Neural cell (in vitro differentiated cells): ENCODE measurements at regions not wholly inside any gene's neighbourhood (a gene's known extent, or its start where the extent isn't known, plus 50 kb on each side); places are given as distances from the start of the nearest gene placed in this dataset.

Experiments
- EP300 ChIP-seq: fragments of 450-650 bp; conservative IDR thresholded peaks from 2 replicates; pipeline ENCODE4 v1.6.1; 2014; ENCODE audit warnings: antibody characterized with exemption, mild to moderate bottlenecking, moderate library complexity; ENCODE audit not compliant: poor library complexity, severe bottlenecking
- SMC3 ChIP-seq: fragments of 450-650 bp; conservative IDR thresholded peaks from 2 replicates; pipeline ENCODE4 v1.6.1; 2014; ENCODE audit warnings: antibody characterized with exemption, mild to moderate bottlenecking, moderate library complexity; ENCODE audit not compliant: poor library complexity
- TF ChIP-seq, protein P1 (sequence below): fragments of 450-650 bp; IDR thresholded peaks from 2 replicates; pipeline ENCODE4 v1.5.1; 2014; ENCODE audit warnings: antibody characterized with exemption, mild to moderate bottlenecking, moderate library complexity; ENCODE audit not compliant: poor library complexity, severe bottlenecking

DNA sequence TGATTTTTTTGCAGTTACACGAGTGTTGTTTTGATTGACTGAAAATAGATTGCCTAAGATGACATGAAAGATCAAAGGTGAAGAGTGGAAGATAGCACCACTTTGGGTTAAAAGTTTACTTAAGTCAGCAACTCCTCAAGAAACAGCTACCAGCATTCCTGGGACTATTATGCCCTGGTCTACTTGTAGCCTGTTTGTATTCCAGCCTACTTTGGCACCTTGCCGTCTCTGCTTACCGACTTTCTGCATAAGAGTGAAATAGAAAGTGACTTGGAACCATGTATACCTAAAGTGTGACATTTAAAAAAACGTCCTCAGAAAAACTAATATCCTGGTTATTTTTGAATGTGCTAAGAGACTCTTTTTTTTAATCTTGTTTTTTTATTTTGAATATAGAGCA is 631.5 kb upstream of the PTBP2 start:
- no peak for TF ChIP-seq SMC3
- TF ChIP-seq, protein P1, sequence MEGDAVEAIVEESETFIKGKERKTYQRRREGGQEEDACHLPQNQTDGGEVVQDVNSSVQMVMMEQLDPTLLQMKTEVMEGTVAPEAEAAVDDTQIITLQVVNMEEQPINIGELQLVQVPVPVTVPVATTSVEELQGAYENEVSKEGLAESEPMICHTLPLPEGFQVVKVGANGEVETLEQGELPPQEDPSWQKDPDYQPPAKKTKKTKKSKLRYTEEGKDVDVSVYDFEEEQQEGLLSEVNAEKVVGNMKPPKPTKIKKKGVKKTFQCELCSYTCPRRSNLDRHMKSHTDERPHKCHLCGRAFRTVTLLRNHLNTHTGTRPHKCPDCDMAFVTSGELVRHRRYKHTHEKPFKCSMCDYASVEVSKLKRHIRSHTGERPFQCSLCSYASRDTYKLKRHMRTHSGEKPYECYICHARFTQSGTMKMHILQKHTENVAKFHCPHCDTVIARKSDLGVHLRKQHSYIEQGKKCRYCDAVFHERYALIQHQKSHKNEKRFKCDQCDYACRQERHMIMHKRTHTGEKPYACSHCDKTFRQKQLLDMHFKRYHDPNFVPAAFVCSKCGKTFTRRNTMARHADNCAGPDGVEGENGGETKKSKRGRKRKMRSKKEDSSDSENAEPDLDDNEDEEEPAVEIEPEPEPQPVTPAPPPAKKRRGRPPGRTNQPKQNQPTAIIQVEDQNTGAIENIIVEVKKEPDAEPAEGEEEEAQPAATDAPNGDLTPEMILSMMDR, result no peak
- TF ChIP-seq EP300, result no peak
